LNCaP clone FGC (cell line): ENCODE measurements at regions not wholly inside any gene's neighbourhood (a gene's known extent, or its start where the extent isn't known, plus 50 kb on each side); places are given as distances from the start of the nearest gene placed in this dataset.

ENCODE experiments used
- DNase-seq: peaks from one replicate; pipeline ENCODE4 v3.0.0-alpha.2; 2011; ENCODE audit warnings: low read depth
- H3K4me3 ChIP-seq: 2 replicates; pipeline ENCODE4 v1.5.1; 2011; ENCODE audit warnings: mild to moderate bottlenecking, low read depth, low read length, control low read depth
- TF ChIP-seq, protein P1 (sequence below): IDR thresholded peaks from 2 replicates; pipeline ENCODE4 v1.5.1; 2012; ENCODE audit warnings: mild to moderate bottlenecking; ENCODE audit not compliant: control insufficient read depth, insufficient read depth; ENCODE audit errors: extremely low read depth

DNA sequence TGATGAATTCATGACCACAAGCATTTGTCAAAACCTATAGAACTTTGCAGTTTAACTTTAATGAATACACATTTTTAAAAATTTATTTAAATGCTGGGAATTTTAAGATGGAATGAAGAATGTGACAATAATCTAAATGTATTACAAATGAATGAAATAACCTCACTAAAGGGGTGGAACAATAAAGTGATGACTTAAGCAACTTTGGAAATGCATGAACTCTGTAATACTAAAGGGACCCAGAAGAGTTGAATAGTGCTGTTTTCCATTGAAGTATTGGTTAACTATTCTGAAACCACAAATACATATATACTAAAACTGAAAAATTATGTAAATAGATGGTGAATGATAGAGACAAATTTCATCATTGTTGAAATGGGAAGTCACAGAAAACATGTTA, 1395.1 kb downstream of the NCAM2 start:
- TF ChIP-seq, protein P1, sequence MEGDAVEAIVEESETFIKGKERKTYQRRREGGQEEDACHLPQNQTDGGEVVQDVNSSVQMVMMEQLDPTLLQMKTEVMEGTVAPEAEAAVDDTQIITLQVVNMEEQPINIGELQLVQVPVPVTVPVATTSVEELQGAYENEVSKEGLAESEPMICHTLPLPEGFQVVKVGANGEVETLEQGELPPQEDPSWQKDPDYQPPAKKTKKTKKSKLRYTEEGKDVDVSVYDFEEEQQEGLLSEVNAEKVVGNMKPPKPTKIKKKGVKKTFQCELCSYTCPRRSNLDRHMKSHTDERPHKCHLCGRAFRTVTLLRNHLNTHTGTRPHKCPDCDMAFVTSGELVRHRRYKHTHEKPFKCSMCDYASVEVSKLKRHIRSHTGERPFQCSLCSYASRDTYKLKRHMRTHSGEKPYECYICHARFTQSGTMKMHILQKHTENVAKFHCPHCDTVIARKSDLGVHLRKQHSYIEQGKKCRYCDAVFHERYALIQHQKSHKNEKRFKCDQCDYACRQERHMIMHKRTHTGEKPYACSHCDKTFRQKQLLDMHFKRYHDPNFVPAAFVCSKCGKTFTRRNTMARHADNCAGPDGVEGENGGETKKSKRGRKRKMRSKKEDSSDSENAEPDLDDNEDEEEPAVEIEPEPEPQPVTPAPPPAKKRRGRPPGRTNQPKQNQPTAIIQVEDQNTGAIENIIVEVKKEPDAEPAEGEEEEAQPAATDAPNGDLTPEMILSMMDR, result no peak
- DNase-seq, result no peak
- no peak overlapping the region for H3K4me3 ChIP-seq

DNA sequence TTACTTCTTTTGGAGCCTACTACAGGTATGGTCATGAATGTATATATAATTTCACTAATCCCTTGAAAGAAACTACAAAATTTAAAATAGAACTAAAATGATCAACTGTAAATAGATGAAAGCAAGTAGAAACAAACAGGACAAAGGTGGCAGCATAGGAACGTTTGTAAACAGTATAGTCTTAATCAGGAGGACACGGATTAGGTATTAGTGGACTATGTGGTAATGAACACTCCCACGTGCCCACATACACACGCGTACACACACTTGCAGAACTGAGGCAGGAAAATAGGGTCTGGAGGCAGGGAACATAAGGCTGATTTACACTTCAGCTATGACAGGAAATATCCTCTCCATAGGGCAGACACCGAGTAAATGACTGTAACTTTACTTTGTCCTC, 1397.8 kb downstream of the NCAM2 start:
- TF ChIP-seq, protein P1, result no peak
- H3K4me3 ChIP-seq, result no peak overlapping the region
- DNase-seq, result no peak

- DNase-seq, result peak; percentile 81
- H3K4me3 ChIP-seq, result no peak overlapping the region
- TF ChIP-seq, protein P1, result no peak
Observed at GRCh38 chr21:22399681-22400514, 1401.7 kb downstream of the NCAM2 start.

DNA sequence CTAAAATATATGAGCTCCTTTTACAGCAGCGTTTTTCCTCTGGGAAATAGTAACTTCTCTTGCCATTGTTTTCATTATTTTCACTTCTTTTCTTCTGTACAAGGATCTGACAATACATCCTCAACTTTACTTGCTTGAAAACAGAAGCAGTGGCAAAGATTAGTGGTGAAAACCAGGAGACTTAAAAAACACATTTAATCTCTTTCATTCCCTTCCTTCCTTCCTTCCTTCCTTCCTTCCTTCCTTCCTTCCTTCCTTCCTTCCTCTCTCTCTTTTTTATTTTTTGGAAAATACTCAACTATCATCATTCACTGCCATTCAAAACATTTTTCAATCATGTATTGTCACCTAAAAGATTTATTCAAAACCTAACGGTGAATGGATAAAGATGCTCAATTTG, 1411.4 kb downstream of the NCAM2 start:
- TF ChIP-seq, protein P1, result no peak
- no peak for DNase-seq
- no peak overlapping the region for H3K4me3 ChIP-seq

DNA sequence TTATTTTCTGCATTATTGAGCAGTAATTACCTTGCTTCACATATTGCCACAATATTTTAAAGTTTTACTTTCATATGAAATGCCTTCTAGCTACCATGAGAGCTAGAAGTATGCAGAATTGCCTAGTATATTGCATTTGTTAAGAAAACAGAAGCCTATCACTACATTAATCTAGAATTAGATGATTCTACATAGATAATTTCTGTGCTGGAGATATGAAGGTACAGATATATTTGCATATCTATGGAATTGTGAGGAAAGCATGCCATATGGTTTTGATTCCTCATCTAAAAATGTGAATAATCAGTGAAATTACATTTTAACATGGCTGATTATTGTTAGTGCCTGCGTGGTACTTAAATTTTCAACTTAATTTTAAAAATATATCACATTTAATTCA, 1418.3 kb downstream of the NCAM2 start:
- DNase-seq, result no peak
- TF ChIP-seq, protein P1, result no peak
- H3K4me3 ChIP-seq, result no peak overlapping the region

GRCh38 chr21:22421416-22422180, 1423.4 kb downstream of the NCAM2 start:
- no peak for DNase-seq
- no peak overlapping the region for H3K4me3 ChIP-seq
- TF ChIP-seq, protein P1, result no peak
